HepG2 (cell line): ENCODE measurements at regions not wholly inside any gene's neighbourhood (a gene's known extent, or its start where the extent isn't known, plus 50 kb on each side); places are given as distances from the start of the nearest gene placed in this dataset.

Source experiments
- CTCF ChIP-seq: sonication (generic); formaldehyde crosslinking; IDR thresholded peaks from 2 replicates; pipeline ENCODE4 v1.5.0; 2020; ENCODE audit warnings: mild to moderate bottlenecking, missing genetic modification reagents, moderate library complexity
- ELF1 ChIP-seq: sonication (generic); formaldehyde crosslinking; IDR thresholded peaks from 2 replicates; pipeline ENCODE4 v1.4.0; 2020; ENCODE audit warnings: missing genetic modification reagents
- FOSL2 ChIP-seq: sonication (generic); formaldehyde crosslinking; IDR thresholded peaks from 2 replicates; pipeline ENCODE4 v1.4.0; 2020; ENCODE audit warnings: missing genetic modification reagents
- FOXA1 ChIP-seq, 2 experiments: fragments of 450-650 bp in 1 of 2; sonication (generic) in 1 of 2; formaldehyde crosslinking in 1 of 2; IDR thresholded peaks; 2 replicates each; pipeline versions ENCODE4 v1.4.0 to v1.6.1; 2016 to 2020; ENCODE audit warnings: missing genetic modification reagents in 1 of 2
- PITX1 ChIP-seq: sonication (generic); formaldehyde crosslinking; IDR thresholded peaks from 2 replicates; pipeline ENCODE4 v1.5.1; 2020; ENCODE audit warnings: mild to moderate bottlenecking, missing genetic modification reagents
- POLR2A ChIP-seq, 2 experiments: IDR thresholded peaks; 2 replicates each; pipeline ENCODE4 v1.6.1; 2011; ENCODE audit warnings: low read depth in 2 of 2, low read length in 2 of 2, mild to moderate bottlenecking in 1 of 2, moderate library complexity in 1 of 2; ENCODE audit not compliant: insufficient read depth in 1 of 2
- ZBTB40 ChIP-seq, 2 experiments: fragments of 450-650 bp in 1 of 2; sonication (generic) in 1 of 2; formaldehyde crosslinking in 1 of 2; IDR thresholded peaks; 2 replicates each; pipeline versions ENCODE4 v1.6.1 to v1.8.0; 2016 to 2022; ENCODE audit warnings: antibody characterized with exemption in 1 of 2, mild to moderate bottlenecking in 1 of 2, missing genetic modification reagents in 1 of 2
- ZNF253 ChIP-seq: sonication (generic); formaldehyde crosslinking; IDR thresholded peaks from 2 replicates; pipeline ENCODE4 v1.8.0; 2022; ENCODE audit warnings: mild to moderate bottlenecking, missing genetic modification reagents, borderline replicate concordance
- ZSCAN29 ChIP-seq: sonication (generic); formaldehyde crosslinking; conservative IDR thresholded peaks from 2 replicates; pipeline ENCODE4 v1.4.0; 2020; ENCODE audit warnings: mild to moderate bottlenecking, missing genetic modification reagents

GRCh38 chr21:43361127-43361492, 65.8 kb downstream of the SIK1 start:
- no peak for TF ChIP-seq POLR2A (IDR thresholded peaks at IDR 0.05; ENCODE audit: insufficient read depth in 1 of 2, low read depth in 2 of 2, low read length in 2 of 2)
- no peak for TF ChIP-seq ZSCAN29 (CRISPR knock-in tag)
- no peak for TF ChIP-seq ELF1 (CRISPR knock-in tag)
- TF ChIP-seq FOXA1 (IDR thresholded peaks at IDR 0.05), result no peak
- TF ChIP-seq FOXA1 (CRISPR knock-in tag; IDR thresholded peaks at IDR 0.05), result no peak
- no peak for TF ChIP-seq CTCF (CRISPR knock-in tag)
- no peak for TF ChIP-seq FOSL2 (CRISPR knock-in tag)
- no peak for TF ChIP-seq PITX1 (CRISPR knock-in tag)
- TF ChIP-seq ZBTB40 (IDR thresholded peaks at IDR 0.05), result no peak
- no peak for TF ChIP-seq ZBTB40 (CRISPR knock-in tag; IDR thresholded peaks at IDR 0.05)
- no peak for TF ChIP-seq ZNF253 (CRISPR knock-in tag)
